H1 (cell line): ENCODE measurements at regions not wholly inside any gene's neighbourhood (a gene's known extent, or its start where the extent isn't known, plus 50 kb on each side); places are given as distances from the start of the nearest gene placed in this dataset.

ENCODE experiments used
- CHD2 ChIP-seq: IDR thresholded peaks from 2 replicates; pipeline ENCODE4 v1.6.1; 2012; ENCODE audit warnings: low read length, improper control_type of control experiment
- CREB1 ChIP-seq: IDR thresholded peaks from 2 replicates; pipeline ENCODE4 v1.6.1; 2012; ENCODE audit warnings: inconsistent platforms
- EP300 ChIP-seq, 2 experiments: IDR thresholded peaks; 1 replicate in 1 of 2; 2 replicates in 1 of 2; pipeline ENCODE4 v1.6.1; 2011 to 2012; ENCODE audit warnings: low read depth in 2 of 2, low read length in 2 of 2, mild to moderate bottlenecking in 2 of 2, borderline replicate concordance in 1 of 2, inconsistent platforms in 1 of 2, moderate library complexity in 1 of 2
- GTF2F1 ChIP-seq: IDR thresholded peaks from 2 replicates; pipeline ENCODE4 v1.6.1; 2012; ENCODE audit warnings: low read depth, low read length, improper control_type of control experiment, borderline replicate concordance
- JUND ChIP-seq: IDR thresholded peaks from 2 replicates; pipeline ENCODE4 v1.6.1; 2011; ENCODE audit warnings: mild to moderate bottlenecking, improper control_type of control experiment, low read length
- MAX ChIP-seq: IDR thresholded peaks from 2 replicates; pipeline ENCODE4 v1.6.1; 2012; ENCODE audit warnings: inconsistent platforms
- POLR2AphosphoS5 ChIP-seq: IDR thresholded peaks from 2 replicates; pipeline ENCODE4 v1.6.1; 2011; ENCODE audit warnings: low read depth, low read length
- RAD21 ChIP-seq, 2 experiments: IDR thresholded peaks in 1 of 2; conservative IDR thresholded peaks in 1 of 2; 2 replicates each; pipeline ENCODE4 v1.6.1; 2011; ENCODE audit warnings: low read depth in 2 of 2, low read length in 2 of 2, improper control_type of control experiment in 1 of 2, inconsistent platforms in 1 of 2, mild to moderate bottlenecking in 1 of 2, moderate library complexity in 1 of 2
- RXRA ChIP-seq: IDR thresholded peaks from 2 replicates; pipeline ENCODE4 v1.6.1; 2011; ENCODE audit warnings: low read depth, mild to moderate bottlenecking, low read length, moderate library complexity; ENCODE audit not compliant: insufficient read depth
- SRF ChIP-seq: IDR thresholded peaks from 2 replicates; pipeline ENCODE4 v1.6.1; 2011; ENCODE audit warnings: mild to moderate bottlenecking, low read depth, low read length, moderate library complexity
- TCF12 ChIP-seq: IDR thresholded peaks from 2 replicates; pipeline ENCODE4 v1.6.1; 2011; ENCODE audit warnings: low read depth, mild to moderate bottlenecking, low read length
- TF ChIP-seq, protein P1 (sequence below), 3 experiments: IDR thresholded peaks; 1 replicate in 2 of 3; 2 replicates in 1 of 3; pipeline versions ENCODE4 v1.5.1 to v1.6.1; 2011; ENCODE audit warnings: low read length in 3 of 3, mild to moderate bottlenecking in 3 of 3, inconsistent platforms in 2 of 3, low read depth in 1 of 3, moderate library complexity in 1 of 3; ENCODE audit not compliant: insufficient read depth in 1 of 3; ENCODE audit errors: control extremely low read depth in 1 of 3
- TF ChIP-seq, protein P2 (sequence below): IDR thresholded peaks from 2 replicates; pipeline ENCODE4 v1.6.1; 2011; ENCODE audit warnings: low read length, improper control_type of control experiment

- TF ChIP-seq CHD2 = no peak
- TF ChIP-seq EP300 (IDR thresholded peaks at IDR 0.05; ENCODE audit: borderline replicate concordance in 1 of 2, low read depth in 2 of 2, low read length in 2 of 2) = no peak
- TF ChIP-seq, protein P1, sequence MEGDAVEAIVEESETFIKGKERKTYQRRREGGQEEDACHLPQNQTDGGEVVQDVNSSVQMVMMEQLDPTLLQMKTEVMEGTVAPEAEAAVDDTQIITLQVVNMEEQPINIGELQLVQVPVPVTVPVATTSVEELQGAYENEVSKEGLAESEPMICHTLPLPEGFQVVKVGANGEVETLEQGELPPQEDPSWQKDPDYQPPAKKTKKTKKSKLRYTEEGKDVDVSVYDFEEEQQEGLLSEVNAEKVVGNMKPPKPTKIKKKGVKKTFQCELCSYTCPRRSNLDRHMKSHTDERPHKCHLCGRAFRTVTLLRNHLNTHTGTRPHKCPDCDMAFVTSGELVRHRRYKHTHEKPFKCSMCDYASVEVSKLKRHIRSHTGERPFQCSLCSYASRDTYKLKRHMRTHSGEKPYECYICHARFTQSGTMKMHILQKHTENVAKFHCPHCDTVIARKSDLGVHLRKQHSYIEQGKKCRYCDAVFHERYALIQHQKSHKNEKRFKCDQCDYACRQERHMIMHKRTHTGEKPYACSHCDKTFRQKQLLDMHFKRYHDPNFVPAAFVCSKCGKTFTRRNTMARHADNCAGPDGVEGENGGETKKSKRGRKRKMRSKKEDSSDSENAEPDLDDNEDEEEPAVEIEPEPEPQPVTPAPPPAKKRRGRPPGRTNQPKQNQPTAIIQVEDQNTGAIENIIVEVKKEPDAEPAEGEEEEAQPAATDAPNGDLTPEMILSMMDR (IDR thresholded peaks at IDR 0.05; ENCODE audit: control extremely low read depth in 1 of 3, insufficient read depth in 1 of 3, low read depth in 1 of 3, low read length in 3 of 3) = no peak
- no peak for TF ChIP-seq RAD21 (IDR thresholded peaks at IDR 0.05 in 1 of 2, conservative IDR thresholded peaks at IDR 0.05 in 1 of 2; ENCODE audit: low read depth in 2 of 2, low read length in 2 of 2)
- TF ChIP-seq, protein P2, sequence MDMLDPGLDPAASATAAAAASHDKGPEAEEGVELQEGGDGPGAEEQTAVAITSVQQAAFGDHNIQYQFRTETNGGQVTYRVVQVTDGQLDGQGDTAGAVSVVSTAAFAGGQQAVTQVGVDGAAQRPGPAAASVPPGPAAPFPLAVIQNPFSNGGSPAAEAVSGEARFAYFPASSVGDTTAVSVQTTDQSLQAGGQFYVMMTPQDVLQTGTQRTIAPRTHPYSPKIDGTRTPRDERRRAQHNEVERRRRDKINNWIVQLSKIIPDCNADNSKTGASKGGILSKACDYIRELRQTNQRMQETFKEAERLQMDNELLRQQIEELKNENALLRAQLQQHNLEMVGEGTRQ = no peak
- TF ChIP-seq JUND = no peak
- no peak for TF ChIP-seq RXRA
- no peak for TF ChIP-seq POLR2AphosphoS5
- no peak for TF ChIP-seq CREB1
- TF ChIP-seq GTF2F1 = no peak
- no peak for TF ChIP-seq TCF12
- no peak for TF ChIP-seq SRF
- TF ChIP-seq MAX = no peak
Observed at GRCh38 chr10:130432850-130433249, 296.7 kb downstream of the GLRX3 start.
